Osteoblast (primary cell): ENCODE measurements at regions not wholly inside any gene's neighbourhood (a gene's known extent, or its start where the extent isn't known, plus 50 kb on each side); places are given as distances from the start of the nearest gene placed in this dataset.

Experiments used
- DNase-seq: peaks from one replicate; pipeline ENCODE4 v3.0.0; 2011; ENCODE audit warnings: low spot score, mixed read lengths; ENCODE audit not compliant: insufficient read length; ENCODE audit errors: missing footprints
- H2AFZ ChIP-seq: 2 replicates; pipeline ENCODE4 v1.6.0; 2011; ENCODE audit warnings: mild to moderate bottlenecking, low read length
- H3K27ac ChIP-seq: 2 replicates; pipeline ENCODE4 v1.5.1; 2011; ENCODE audit warnings: mild to moderate bottlenecking, low read depth, low read length, moderate library complexity
- H3K27me3 ChIP-seq: 2 replicates; pipeline ENCODE4 v1.6.0; 2012; ENCODE audit warnings: mild to moderate bottlenecking, control low read depth, inconsistent platforms, low read length, moderate library complexity; ENCODE audit not compliant: insufficient read depth
- H3K36me3 ChIP-seq: 2 replicates; pipeline ENCODE4 v1.5.1; 2011; ENCODE audit warnings: mild to moderate bottlenecking, low read length, control low read depth, moderate library complexity; ENCODE audit not compliant: insufficient read depth
- H3K4me1 ChIP-seq: 2 replicates; pipeline ENCODE4 v1.5.1; 2011; ENCODE audit warnings: mild to moderate bottlenecking, low read length, control low read depth, moderate library complexity; ENCODE audit not compliant: insufficient read depth
- H3K4me2 ChIP-seq: 2 replicates; pipeline ENCODE4 v1.6.0; 2011; ENCODE audit warnings: mild to moderate bottlenecking, low read length; ENCODE audit not compliant: insufficient read depth
- H3K4me3 ChIP-seq: fragments of 200-600 bp; sonication (generic); 3 replicates; pipeline ENCODE4 v1.5.1; 2012; ENCODE audit warnings: mild to moderate bottlenecking, low read length, inconsistent platforms; ENCODE audit not compliant: insufficient read depth
- H3K79me2 ChIP-seq: 2 replicates; pipeline ENCODE4 v1.6.0; 2012; ENCODE audit warnings: mild to moderate bottlenecking, low read length, control low read depth, inconsistent platforms; ENCODE audit not compliant: insufficient read depth
- H3K9me3 ChIP-seq: 2 replicates; pipeline ENCODE4 v1.5.1; 2011; ENCODE audit warnings: low read depth, low read length, control low read depth
- H4K20me1 ChIP-seq: 2 replicates; pipeline ENCODE4 v1.6.0; 2012; ENCODE audit warnings: mild to moderate bottlenecking, low read length, control low read depth; ENCODE audit not compliant: insufficient read depth
- TF ChIP-seq, protein P1 (sequence below): IDR thresholded peaks from 2 replicates; pipeline ENCODE4 v1.5.1; 2011; ENCODE audit warnings: mild to moderate bottlenecking, low read depth, low read length, moderate library complexity; ENCODE audit errors: extremely low read depth

DNA sequence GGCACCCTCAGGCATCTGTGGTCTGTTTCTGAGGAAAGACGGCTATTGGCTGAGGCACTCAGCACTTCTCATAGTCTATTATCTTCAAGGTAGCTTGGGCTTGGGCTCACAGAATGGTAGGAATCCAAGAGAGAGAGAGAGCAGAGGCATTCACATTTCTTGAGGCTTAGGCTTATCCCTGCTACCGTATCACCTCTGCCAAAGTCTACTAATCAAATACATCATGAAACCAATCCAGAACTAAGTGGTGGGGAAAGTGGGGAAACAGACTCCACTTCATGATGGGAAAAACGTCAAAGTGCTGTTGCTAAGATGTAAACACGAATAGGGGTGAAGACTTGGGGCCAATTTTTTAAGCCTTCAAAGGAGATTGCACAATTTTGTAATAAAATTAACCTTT lies 271.1 kb upstream of the SEMA3D start:
- Histone ChIP-seq H3K27ac (no peak overlapping the region), H3K36me3 (no peaks in the 10 kb centered on the region), H3K27me3 (no peaks in the 10 kb centered on the region), H3K4me1 (no peaks in the 10 kb centered on the region), H3K4me2 (no peak overlapping the region), H3K4me3 (no peak overlapping the region), H3K79me2 (no peaks in the 10 kb centered on the region), H3K9me3 (no peaks in the 10 kb centered on the region), H4K20me1 (no peaks in the 10 kb centered on the region), H2AFZ (no peak overlapping the region)
- TF ChIP-seq, protein P1, sequence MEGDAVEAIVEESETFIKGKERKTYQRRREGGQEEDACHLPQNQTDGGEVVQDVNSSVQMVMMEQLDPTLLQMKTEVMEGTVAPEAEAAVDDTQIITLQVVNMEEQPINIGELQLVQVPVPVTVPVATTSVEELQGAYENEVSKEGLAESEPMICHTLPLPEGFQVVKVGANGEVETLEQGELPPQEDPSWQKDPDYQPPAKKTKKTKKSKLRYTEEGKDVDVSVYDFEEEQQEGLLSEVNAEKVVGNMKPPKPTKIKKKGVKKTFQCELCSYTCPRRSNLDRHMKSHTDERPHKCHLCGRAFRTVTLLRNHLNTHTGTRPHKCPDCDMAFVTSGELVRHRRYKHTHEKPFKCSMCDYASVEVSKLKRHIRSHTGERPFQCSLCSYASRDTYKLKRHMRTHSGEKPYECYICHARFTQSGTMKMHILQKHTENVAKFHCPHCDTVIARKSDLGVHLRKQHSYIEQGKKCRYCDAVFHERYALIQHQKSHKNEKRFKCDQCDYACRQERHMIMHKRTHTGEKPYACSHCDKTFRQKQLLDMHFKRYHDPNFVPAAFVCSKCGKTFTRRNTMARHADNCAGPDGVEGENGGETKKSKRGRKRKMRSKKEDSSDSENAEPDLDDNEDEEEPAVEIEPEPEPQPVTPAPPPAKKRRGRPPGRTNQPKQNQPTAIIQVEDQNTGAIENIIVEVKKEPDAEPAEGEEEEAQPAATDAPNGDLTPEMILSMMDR = no peak
- DNase-seq = no peak

DNA sequence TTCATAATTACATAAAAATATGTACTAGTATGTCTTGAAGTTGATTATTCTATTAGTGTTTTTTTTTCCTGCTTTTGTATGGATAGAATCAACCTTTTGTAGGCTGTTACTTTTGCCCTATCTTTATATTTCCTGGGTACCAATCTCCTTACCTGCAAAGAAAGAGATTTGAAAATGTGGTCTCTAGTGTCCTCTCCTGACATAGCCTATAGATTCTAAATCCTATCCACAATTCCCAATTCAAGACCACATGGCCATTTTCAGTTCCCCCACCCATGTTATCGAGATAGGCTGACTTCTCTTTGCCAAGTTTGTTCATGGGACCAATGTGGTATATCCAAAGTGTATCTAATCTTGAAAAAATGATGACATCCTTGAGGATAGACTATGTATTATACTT lies 269.4 kb upstream of the SEMA3D start:
- no peak for DNase-seq
- Histone ChIP-seq H4K20me1 (no peaks in the 10 kb centered on the region), H3K4me1 (no peaks in the 10 kb centered on the region), H3K4me2 (no peak overlapping the region), H2AFZ (no peak overlapping the region), H3K9me3 (no peaks in the 10 kb centered on the region), H3K27ac (no peak overlapping the region), H3K36me3 (no peaks in the 10 kb centered on the region), H3K79me2 (no peaks in the 10 kb centered on the region), H3K4me3 (no peak overlapping the region), H3K27me3 (no peaks in the 10 kb centered on the region)
- TF ChIP-seq, protein P1 = no peak

DNA sequence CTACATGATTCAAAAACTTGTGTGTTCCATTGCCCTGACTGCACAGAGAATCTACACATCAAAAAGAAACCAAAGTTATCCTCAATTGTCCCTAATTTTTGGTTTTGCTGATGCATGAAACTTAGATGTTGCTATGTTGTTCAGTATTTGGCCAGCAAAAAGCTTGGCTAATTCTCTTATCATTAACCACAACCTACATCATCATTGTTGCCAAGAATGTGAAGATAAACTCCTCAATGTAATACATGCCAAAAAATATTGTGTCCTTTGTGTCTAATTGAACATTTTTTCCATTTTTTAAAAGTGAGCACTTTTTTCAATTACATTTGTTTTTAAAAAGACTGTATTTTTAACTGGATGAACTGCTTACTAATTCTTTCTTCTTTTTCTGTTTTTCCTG lies 268.0 kb upstream of the SEMA3D start:
- Histone ChIP-seq H3K36me3 (no peaks in the 10 kb centered on the region), H3K4me3 (no peak overlapping the region), H3K27me3 (no peaks in the 10 kb centered on the region), H3K4me1 (no peaks in the 10 kb centered on the region), H4K20me1 (no peaks in the 10 kb centered on the region), H3K27ac (no peak overlapping the region), H3K4me2 (no peak overlapping the region), H3K79me2 (no peaks in the 10 kb centered on the region), H3K9me3 (no peaks in the 10 kb centered on the region), H2AFZ (no peak overlapping the region)
- TF ChIP-seq, protein P1 = no peak
- DNase-seq = no peak

DNA sequence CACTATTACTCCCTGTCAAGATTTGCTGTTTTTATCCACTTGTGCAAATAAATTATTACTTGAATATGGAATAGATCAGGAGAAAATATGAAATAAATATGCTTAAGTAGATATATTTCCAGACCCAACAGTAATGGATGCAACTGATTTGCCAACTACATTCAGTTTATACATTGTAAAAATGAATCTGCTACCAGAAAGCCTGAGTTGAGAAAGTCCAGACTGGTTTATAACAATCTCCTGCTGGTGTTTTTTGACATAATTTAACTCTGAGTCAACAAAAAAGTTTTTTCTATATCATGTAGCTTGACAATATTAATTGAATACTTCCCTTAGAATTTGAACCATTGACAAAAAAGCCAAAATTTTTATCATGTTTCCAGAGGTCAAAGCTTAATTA lies 265.8 kb upstream of the SEMA3D start:
- no peaks in the 10 kb centered on the region for H3K79me2 ChIP-seq
- no peaks in the 10 kb centered on the region for H3K36me3 ChIP-seq
- no peak overlapping the region for H3K27ac ChIP-seq
- no peaks in the 10 kb centered on the region for H3K9me3 ChIP-seq
- no peak for DNase-seq
- no peaks in the 10 kb centered on the region for H3K4me1 ChIP-seq
- TF ChIP-seq, protein P1 = no peak
- H3K4me2 ChIP-seq = no peak overlapping the region
- H3K4me3 ChIP-seq = no peak overlapping the region
- H3K27me3 ChIP-seq = no peaks in the 10 kb centered on the region
- H2AFZ ChIP-seq = no peak overlapping the region
- no peaks in the 10 kb centered on the region for H4K20me1 ChIP-seq
